ENCODE measurements at regions not wholly inside any gene's neighbourhood (a gene's known extent, or its start where the extent isn't known, plus 50 kb on each side); places are given as distances from the start of the nearest gene placed in this dataset.
"Not testable (repeated sequence)": the region's sequence is repeated elsewhere in the genome, so short reads cannot be mapped to it uniquely, and the experiment has no call there.

DNA sequence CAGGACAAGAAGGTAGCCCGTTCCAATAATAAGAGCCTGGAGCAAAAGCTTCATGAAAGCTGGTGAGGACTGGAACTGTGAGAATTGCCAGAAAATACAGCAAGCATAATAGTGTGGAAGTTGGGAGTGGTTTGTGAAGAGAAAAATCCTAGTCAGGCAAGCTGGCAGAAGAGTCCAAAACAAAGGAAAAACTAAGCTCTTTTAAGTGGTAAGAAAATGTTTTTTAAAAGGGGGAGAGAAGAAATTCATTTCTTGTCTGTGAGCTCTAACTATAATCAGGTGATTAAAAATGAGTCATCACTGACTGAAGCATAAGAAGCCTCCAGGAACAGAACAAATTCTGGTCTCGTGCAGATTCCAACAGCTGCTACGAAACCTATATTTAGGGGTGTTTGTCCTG is 102.6 kb downstream of the CAAP1 start:
- H3K4me3 ChIP-seq (ENCODE audit: low read depth, low read length), result no peak overlapping the region
- TF ChIP-seq POLR2A (IDR thresholded peaks at IDR 0.05; ENCODE audit: extremely low read depth, insufficient read length) (no peak), MAX (IDR thresholded peaks at IDR 0.05; ENCODE audit: low read depth, low read length) (no peak), MYC (IDR thresholded peaks at IDR 0.05; ENCODE audit: low read depth, low read length) (no peak)
- TF ChIP-seq, protein P1, sequence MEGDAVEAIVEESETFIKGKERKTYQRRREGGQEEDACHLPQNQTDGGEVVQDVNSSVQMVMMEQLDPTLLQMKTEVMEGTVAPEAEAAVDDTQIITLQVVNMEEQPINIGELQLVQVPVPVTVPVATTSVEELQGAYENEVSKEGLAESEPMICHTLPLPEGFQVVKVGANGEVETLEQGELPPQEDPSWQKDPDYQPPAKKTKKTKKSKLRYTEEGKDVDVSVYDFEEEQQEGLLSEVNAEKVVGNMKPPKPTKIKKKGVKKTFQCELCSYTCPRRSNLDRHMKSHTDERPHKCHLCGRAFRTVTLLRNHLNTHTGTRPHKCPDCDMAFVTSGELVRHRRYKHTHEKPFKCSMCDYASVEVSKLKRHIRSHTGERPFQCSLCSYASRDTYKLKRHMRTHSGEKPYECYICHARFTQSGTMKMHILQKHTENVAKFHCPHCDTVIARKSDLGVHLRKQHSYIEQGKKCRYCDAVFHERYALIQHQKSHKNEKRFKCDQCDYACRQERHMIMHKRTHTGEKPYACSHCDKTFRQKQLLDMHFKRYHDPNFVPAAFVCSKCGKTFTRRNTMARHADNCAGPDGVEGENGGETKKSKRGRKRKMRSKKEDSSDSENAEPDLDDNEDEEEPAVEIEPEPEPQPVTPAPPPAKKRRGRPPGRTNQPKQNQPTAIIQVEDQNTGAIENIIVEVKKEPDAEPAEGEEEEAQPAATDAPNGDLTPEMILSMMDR (IDR thresholded peaks at IDR 0.05; ENCODE audit: low read depth, low read length), result no peak
- no peak for DNase-seq (ENCODE audit: low read depth)

DNA sequence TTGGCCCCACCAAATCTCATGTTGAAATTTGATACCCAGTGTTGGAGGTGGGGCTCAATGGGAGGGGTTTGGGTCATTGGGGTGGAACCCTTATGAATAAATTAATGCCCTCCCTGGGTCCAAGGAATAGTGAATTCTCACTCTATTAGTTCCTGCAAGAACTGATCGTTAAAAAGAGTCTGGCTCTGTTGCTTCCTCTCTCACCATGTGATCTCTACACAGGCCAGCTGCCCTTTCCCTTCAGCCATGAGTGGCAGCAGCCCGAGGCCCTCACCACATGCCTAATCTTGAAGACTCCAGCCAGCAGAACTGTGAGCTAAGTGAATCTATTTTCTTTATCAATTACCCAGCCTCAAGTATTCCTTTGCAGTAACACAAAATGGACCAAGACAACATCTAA is 106.0 kb downstream of the CAAP1 start:
- TF ChIP-seq POLR2A (IDR thresholded peaks at IDR 0.05; ENCODE audit: extremely low read depth, insufficient read length) (no peak), MAX (IDR thresholded peaks at IDR 0.05; ENCODE audit: low read depth, low read length) (no peak), MYC (IDR thresholded peaks at IDR 0.05; ENCODE audit: low read depth, low read length) (no peak)
- TF ChIP-seq, protein P1 (IDR thresholded peaks at IDR 0.05; ENCODE audit: low read depth, low read length), result no peak
- no peak for DNase-seq (ENCODE audit: low read depth)
- no peak overlapping the region for H3K4me3 ChIP-seq (ENCODE audit: low read depth, low read length)

DNA sequence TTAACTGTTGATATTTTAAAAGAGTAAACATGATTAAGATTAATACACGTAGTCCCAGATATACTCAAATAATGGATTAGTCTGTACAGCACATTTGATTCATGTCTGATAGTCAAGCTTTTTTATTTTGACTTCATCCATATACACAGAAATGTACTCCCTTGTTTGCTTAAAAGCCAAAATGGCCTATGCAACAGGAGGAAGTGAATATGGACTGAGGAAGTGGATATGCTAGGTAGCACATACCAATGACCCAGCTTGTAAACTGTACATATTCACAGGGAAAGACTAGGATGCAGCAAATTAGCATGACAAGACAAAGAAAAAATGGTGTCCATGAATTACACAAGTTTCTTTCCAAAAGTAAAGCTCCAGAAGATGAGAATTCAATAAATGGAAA is 109.7 kb downstream of the CAAP1 start:
- no peak for DNase-seq (ENCODE audit: low read depth)
- TF ChIP-seq MYC (IDR thresholded peaks at IDR 0.05; ENCODE audit: low read depth, low read length) (no peak), MAX (IDR thresholded peaks at IDR 0.05; ENCODE audit: low read depth, low read length) (no peak), POLR2A (IDR thresholded peaks at IDR 0.05; ENCODE audit: extremely low read depth, insufficient read length) (no peak)
- TF ChIP-seq, protein P1 (IDR thresholded peaks at IDR 0.05; ENCODE audit: low read depth, low read length), result no peak
- H3K4me3 ChIP-seq (ENCODE audit: low read depth, low read length), result no peak overlapping the region

DNA sequence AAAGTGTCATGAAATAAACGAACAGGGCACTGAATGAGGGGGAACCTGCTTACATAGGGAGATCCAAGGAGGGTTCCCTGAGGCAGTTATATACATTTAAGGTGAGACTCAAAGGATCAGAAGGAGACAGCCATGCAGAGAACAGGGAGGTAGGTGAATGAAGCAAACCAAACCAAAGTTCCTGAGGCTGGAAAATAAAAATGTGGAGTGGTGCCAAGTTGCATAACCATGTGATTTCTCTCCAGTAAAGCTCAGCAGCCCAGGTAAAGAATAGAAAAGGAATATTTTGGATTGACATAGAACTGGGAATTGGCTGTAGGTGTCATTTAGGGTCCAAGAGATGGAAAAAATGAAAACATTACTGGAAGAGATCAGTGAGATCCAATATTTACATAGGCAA is 110.7 kb downstream of the CAAP1 start:
- H3K4me3 ChIP-seq (ENCODE audit: low read depth, low read length), result no peak overlapping the region
- TF ChIP-seq, protein P1 (IDR thresholded peaks at IDR 0.05; ENCODE audit: low read depth, low read length), result no peak
- TF ChIP-seq MYC (IDR thresholded peaks at IDR 0.05; ENCODE audit: low read depth, low read length) (no peak), MAX (IDR thresholded peaks at IDR 0.05; ENCODE audit: low read depth, low read length) (no peak), POLR2A (IDR thresholded peaks at IDR 0.05; ENCODE audit: extremely low read depth, insufficient read length) (no peak)
- DNase-seq (ENCODE audit: low read depth), result no peak

- not testable (repeated sequence) for H3K4me3 ChIP-seq (ENCODE audit: low read depth, low read length); DNase-seq (ENCODE audit: low read depth)
These were observed 112.3 kb downstream of the CAAP1 start for GRCh38 chr9:26780307-26780706.

GRCh38 chr9:26779062-26779461 is 113.5 kb downstream of the CAAP1 start:
- TF ChIP-seq, protein P1 (IDR thresholded peaks at IDR 0.05; ENCODE audit: low read depth, low read length), result no peak
- TF ChIP-seq POLR2A (IDR thresholded peaks at IDR 0.05; ENCODE audit: extremely low read depth, insufficient read length) (no peak), MYC (IDR thresholded peaks at IDR 0.05; ENCODE audit: low read depth, low read length) (no peak), MAX (IDR thresholded peaks at IDR 0.05; ENCODE audit: low read depth, low read length) (no peak)
- no peak for DNase-seq (ENCODE audit: low read depth)
- H3K4me3 ChIP-seq (ENCODE audit: low read depth, low read length), result no peak overlapping the region
